Caco-2 (cell line): ENCODE measurements at regions not wholly inside any gene's neighbourhood (a gene's known extent, or its start where the extent isn't known, plus 50 kb on each side); places are given as distances from the start of the nearest gene placed in this dataset.

Source experiments
- BruUV-seq: library from RNA; stranded (reverse); fragments of 400-500 nt; replicated peaks from 2 replicates; lab custom pipeline; 2021; lab: Mats Ljungman, UMichigan
- CTCF ChIA-PET: fragments of 300-600 bp; sonication (Branson Sonifier 250); formaldehyde crosslinking; loops from one replicate; lab custom pipeline; 2022; ENCODE audit warnings: antibody characterized with exemption; lab: Charles Lee
- POLR2A ChIA-PET: fragments of 300-600 bp; sonication (Branson Sonifier 250); formaldehyde crosslinking; loops from one replicate; lab custom pipeline; 2022; ENCODE audit warnings: antibody characterized with exemption; lab: Charles Lee
- DNase-seq, 2 experiments: peaks; one replicate each; pipeline versions ENCODE4 v3.0.0 to v3.0.0-alpha.2; 2020 to 2022
- H3K27me3 ChIP-seq: replicated peaks from 2 replicates; pipeline ENCODE4 v1.6.0; 2011; ENCODE audit warnings: low read length; ENCODE audit not compliant: control insufficient read depth, insufficient read depth
- H3K36me3 ChIP-seq: 2 replicates; pipeline ENCODE4 v1.5.1; 2011; ENCODE audit warnings: low read length; ENCODE audit not compliant: control insufficient read depth, insufficient read depth
- H3K4me1 ChIP-seq: fragments of 250-450 bp; sonication (Bioruptor Pico); 2 replicates; pipeline ENCODE4 v1.5.1; 2020; ENCODE audit warnings: mild to moderate bottlenecking
- H3K4me3 ChIP-seq: 2 replicates; pipeline ENCODE4 v1.5.1; 2011; ENCODE audit warnings: low read depth, mild to moderate bottlenecking, control low read depth, low read length
- H3K9me3 ChIP-seq: fragments of 250-450 bp; sonication (Bioruptor Pico); 2 replicates; pipeline ENCODE4 v1.5.1; 2020; ENCODE audit warnings: mild to moderate bottlenecking, moderate library complexity
- H3K27ac Mint-ChIP-seq: one replicate; pipeline ENCODE4 v1.8.0; 2022; ENCODE audit warnings: mixed read lengths; ENCODE audit not compliant: unreplicated experiment
- H3K27me3 Mint-ChIP-seq: one replicate; pipeline ENCODE4 v1.8.0; 2022; ENCODE audit warnings: mixed read lengths; ENCODE audit not compliant: insufficient read depth, unreplicated experiment
- H3K36me3 Mint-ChIP-seq: one replicate; pipeline ENCODE4 v1.8.0; 2022; ENCODE audit warnings: mild to moderate bottlenecking, mixed read lengths; ENCODE audit not compliant: insufficient read depth, unreplicated experiment
- H3K4me1 Mint-ChIP-seq: one replicate; pipeline ENCODE4 v1.8.0; 2022; ENCODE audit warnings: low read depth, mixed read lengths; ENCODE audit not compliant: unreplicated experiment
- H3K4me3 Mint-ChIP-seq: one replicate; pipeline ENCODE4 v1.8.0; 2022; ENCODE audit warnings: mild to moderate bottlenecking, moderate library complexity, mixed read lengths; ENCODE audit not compliant: unreplicated experiment
- H3K9me3 Mint-ChIP-seq: one replicate; pipeline ENCODE4 v1.8.0; 2022; ENCODE audit warnings: mixed read lengths; ENCODE audit not compliant: unreplicated experiment
- intact Hi-C: fragments of 100-400 bp; cut with micrococcal nuclease; formaldehyde crosslinking; loops from one replicate; pipeline ENCODE4 v1.10.0; 2022; ENCODE audit not compliant: unreplicated experiment
- TF ChIP-seq, protein P1 (sequence below), 2 experiments: fragments of 200-600 bp in 1 of 2; IDR thresholded peaks; 1 replicate in 1 of 2; 2 replicates in 1 of 2; pipeline versions ENCODE4 v1.5.1 to v1.8.0; 2011 to 2022; ENCODE audit warnings: antibody characterized with exemption in 1 of 2, control low read depth in 1 of 2, inconsistent platforms in 1 of 2, low read depth in 1 of 2, low read length in 1 of 2, mild to moderate bottlenecking in 1 of 2, moderate library complexity in 1 of 2; ENCODE audit not compliant: insufficient read depth in 1 of 2, severe bottlenecking in 1 of 2, unreplicated experiment in 1 of 2

DNA sequence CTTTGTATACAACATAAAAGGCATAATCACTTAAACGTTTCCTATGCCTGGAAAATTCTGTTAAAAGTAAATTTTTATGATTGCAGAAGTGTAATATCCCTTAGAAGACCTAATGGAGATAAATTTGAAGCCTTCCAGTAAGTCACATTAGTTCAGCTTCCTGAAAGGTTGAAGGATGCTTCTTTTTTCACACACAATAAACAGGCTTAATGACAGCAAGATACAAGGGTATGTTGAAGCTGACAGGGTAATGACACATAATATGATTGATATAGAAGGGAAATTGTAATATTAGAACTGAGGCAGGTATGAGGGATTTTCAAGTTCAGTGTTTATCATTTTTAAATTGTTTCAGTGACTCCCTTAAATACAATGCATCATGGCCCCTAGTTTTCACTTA lies 161.8 kb upstream of the NAALADL2 start:
- Mint-ChIP-seq H3K9me3 (no peaks in the 10 kb centered on the region), H3K36me3 (no peaks in the 10 kb centered on the region), H3K4me3 (no peak overlapping the region), H3K27ac (no peak overlapping the region), H3K27me3 (no peaks in the 10 kb centered on the region), H3K4me1 (no peaks in the 10 kb centered on the region)
- Histone ChIP-seq H3K9me3 (no peaks in the 10 kb centered on the region), H3K4me3 (no peak overlapping the region), H3K27me3 (no peaks in the 10 kb centered on the region), H3K36me3 (no peaks in the 10 kb centered on the region), H3K4me1 (no peaks in the 10 kb centered on the region)
- intact Hi-C loops: loop anchor here (2.0 kb wide), 1 partner anchor 161 kb away; the partner anchor contains the start of gene NAALADL2
- TF ChIP-seq, protein P1, sequence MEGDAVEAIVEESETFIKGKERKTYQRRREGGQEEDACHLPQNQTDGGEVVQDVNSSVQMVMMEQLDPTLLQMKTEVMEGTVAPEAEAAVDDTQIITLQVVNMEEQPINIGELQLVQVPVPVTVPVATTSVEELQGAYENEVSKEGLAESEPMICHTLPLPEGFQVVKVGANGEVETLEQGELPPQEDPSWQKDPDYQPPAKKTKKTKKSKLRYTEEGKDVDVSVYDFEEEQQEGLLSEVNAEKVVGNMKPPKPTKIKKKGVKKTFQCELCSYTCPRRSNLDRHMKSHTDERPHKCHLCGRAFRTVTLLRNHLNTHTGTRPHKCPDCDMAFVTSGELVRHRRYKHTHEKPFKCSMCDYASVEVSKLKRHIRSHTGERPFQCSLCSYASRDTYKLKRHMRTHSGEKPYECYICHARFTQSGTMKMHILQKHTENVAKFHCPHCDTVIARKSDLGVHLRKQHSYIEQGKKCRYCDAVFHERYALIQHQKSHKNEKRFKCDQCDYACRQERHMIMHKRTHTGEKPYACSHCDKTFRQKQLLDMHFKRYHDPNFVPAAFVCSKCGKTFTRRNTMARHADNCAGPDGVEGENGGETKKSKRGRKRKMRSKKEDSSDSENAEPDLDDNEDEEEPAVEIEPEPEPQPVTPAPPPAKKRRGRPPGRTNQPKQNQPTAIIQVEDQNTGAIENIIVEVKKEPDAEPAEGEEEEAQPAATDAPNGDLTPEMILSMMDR (IDR thresholded peaks at IDR 0.05; ENCODE audit: insufficient read depth in 1 of 2, low read depth in 1 of 2, low read length in 1 of 2, severe bottlenecking in 1 of 2, unreplicated experiment in 1 of 2): no peak
- ChIA-PET POLR2A (no interaction called here), CTCF (no interaction called here)
- no peak for DNase-seq
- BruUV-seq: no TSS peak

DNA sequence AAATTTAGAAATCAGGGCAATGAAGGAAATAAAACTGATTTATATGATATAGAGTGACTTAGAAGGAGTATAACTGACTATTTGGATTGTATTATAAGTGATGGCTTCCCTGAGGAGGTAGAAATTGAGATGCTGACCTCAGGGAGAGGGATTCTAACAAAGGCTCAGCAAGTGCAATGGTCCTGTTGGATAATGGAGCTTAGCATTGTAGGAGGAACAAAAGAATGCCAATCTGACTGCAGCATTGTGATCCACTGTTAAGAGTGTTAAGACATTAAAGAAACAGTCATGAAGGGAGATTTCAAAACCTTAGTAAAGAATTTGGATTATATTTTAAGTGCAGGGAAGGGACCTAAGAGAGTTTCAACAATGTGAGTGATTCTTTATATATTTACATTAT lies 158.4 kb upstream of the NAALADL2 start:
- BruUV-seq: no TSS peak
- intact Hi-C loops: no loop called here
- DNase-seq: no peak

DNA sequence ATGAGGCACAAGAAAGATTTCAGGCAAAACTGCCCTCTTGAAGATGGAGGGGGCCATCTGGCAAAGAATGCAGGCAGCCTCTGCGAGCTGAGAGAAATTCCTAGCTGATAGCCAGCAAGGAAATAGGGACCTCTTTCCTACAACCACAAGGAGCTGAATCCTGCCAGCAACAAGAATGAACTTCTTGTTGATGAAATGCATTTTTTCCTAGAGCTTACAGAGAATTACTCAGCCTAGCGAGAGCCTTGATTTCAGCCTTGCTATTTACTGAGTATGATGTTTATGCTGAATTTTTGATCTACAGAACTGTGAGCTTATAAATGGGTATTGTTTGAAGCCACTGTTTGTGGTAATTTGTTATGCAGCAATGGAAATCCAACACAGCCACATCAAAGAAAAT lies 148.5 kb upstream of the NAALADL2 start:
- H3K27me3 ChIP-seq: no peaks in the 10 kb centered on the region
- TF ChIP-seq, protein P1 (IDR thresholded peaks at IDR 0.05; ENCODE audit: insufficient read depth in 1 of 2, low read depth in 1 of 2, low read length in 1 of 2, severe bottlenecking in 1 of 2, unreplicated experiment in 1 of 2): no peak
- Mint-ChIP-seq H3K9me3 (no peaks in the 10 kb centered on the region), H3K36me3 (no peaks in the 10 kb centered on the region), H3K4me1 (no peaks in the 10 kb centered on the region), H3K27ac (no peak overlapping the region), H3K27me3 (no peaks in the 10 kb centered on the region), H3K4me3 (no peak overlapping the region)
- no peak for DNase-seq
- H3K36me3 ChIP-seq: no peaks in the 10 kb centered on the region
- H3K4me3 ChIP-seq: no peak overlapping the region
- no peaks in the 10 kb centered on the region for H3K9me3 ChIP-seq
- ChIA-PET POLR2A (no interaction called here), CTCF (no interaction called here)
- intact Hi-C loops: no loop called here
- BruUV-seq: no TSS peak
- no peaks in the 10 kb centered on the region for H3K4me1 ChIP-seq

More for the DNA sequence above, 158.4 kb upstream of the NAALADL2 start:
- Mint-ChIP-seq H3K4me3 (no peak overlapping the region), H3K4me1 (no peaks in the 10 kb centered on the region), H3K36me3 (no peaks in the 10 kb centered on the region), H3K27me3 (no peaks in the 10 kb centered on the region), H3K27ac (no peak overlapping the region), H3K9me3 (no peaks in the 10 kb centered on the region)
- TF ChIP-seq, protein P1 (IDR thresholded peaks at IDR 0.05; ENCODE audit: insufficient read depth in 1 of 2, low read depth in 1 of 2, low read length in 1 of 2, severe bottlenecking in 1 of 2, unreplicated experiment in 1 of 2): no peak
- ChIA-PET POLR2A (no interaction called here), CTCF (no interaction called here)
- no peak overlapping the region for H3K4me3 ChIP-seq
- no peaks in the 10 kb centered on the region for H3K27me3 ChIP-seq
- no peaks in the 10 kb centered on the region for H3K9me3 ChIP-seq
- no peaks in the 10 kb centered on the region for H3K4me1 ChIP-seq
- H3K36me3 ChIP-seq: no peaks in the 10 kb centered on the region
